ENCODE measurements at regions not wholly inside any gene's neighbourhood (a gene's known extent, or its start where the extent isn't known, plus 50 kb on each side); places are given as distances from the start of the nearest gene placed in this dataset.

GRCh38 chr13:22828081-22828480 lies 352.7 kb upstream of the SGCG start:
- no peak overlapping the region for H3K27ac ChIP-seq (ENCODE audit: low read depth)
- no peaks in the 10 kb centered on the region for H3K36me3 ChIP-seq (ENCODE audit: insufficient read depth)
- H3K36me3 Mint-ChIP-seq (ENCODE audit: low read depth): no peaks in the 10 kb centered on the region
- no peaks in the 10 kb centered on the region for H3F3A ChIP-seq (replicated peaks; ENCODE audit: low read depth)
- H3K9me3 Mint-ChIP-seq: no peaks in the 10 kb centered on the region
- H3K27me3 Mint-ChIP-seq (ENCODE audit: insufficient read depth, low read depth, poor library complexity): no peaks in the 10 kb centered on the region
- no peaks in the 10 kb centered on the region for H4K20me1 ChIP-seq (replicated peaks; ENCODE audit: insufficient read depth)
- no peak overlapping the region for H3K4me3 ChIP-seq
- H3K4me3 Mint-ChIP-seq: no peak overlapping the region
- no peak overlapping the region for H3K4me2 ChIP-seq
- H3K4me1 ChIP-seq (ENCODE audit: insufficient read depth): no peaks in the 10 kb centered on the region
- H2AFZ ChIP-seq: no peak overlapping the region
- H3K27ac Mint-ChIP-seq: no peak overlapping the region
- H3K27me3 ChIP-seq (ENCODE audit: insufficient read depth): no peaks in the 10 kb centered on the region
- H3K79me2 ChIP-seq (replicated peaks; ENCODE audit: insufficient read depth): no peaks in the 10 kb centered on the region
- H3K4me1 Mint-ChIP-seq: no peaks in the 10 kb centered on the region
- DNase-seq (ENCODE audit: low spot score): no peak
- no peaks in the 10 kb centered on the region; the same call in 1 of the 2 replicates for H3K9me2 ChIP-seq (ENCODE audit: insufficient read depth)
- ATAC-seq: no peak
- TF ChIP-seq ZNF114 (CRISPR knock-in tag; IDR thresholded peaks at IDR 0.05) (no peak), CTCF (conservative IDR thresholded peaks at IDR 0.05; ENCODE audit: low read depth in 2 of 2) (no peak), CREB1 (CRISPR knock-in tag; IDR thresholded peaks at IDR 0.05; ENCODE audit: low read depth) (no peak), ZNF331 (CRISPR knock-in tag; IDR thresholded peaks at IDR 0.05; ENCODE audit: low read depth) (no peak), EZH2 (IDR thresholded peaks at IDR 0.05; ENCODE audit: low read depth, unreplicated experiment) (no peak), POLR2AphosphoS5 (IDR thresholded peaks at IDR 0.05; ENCODE audit: low read depth) (no peak), ZNF462 (CRISPR knock-in tag; IDR thresholded peaks at IDR 0.05) (no peak), JUNB (IDR thresholded peaks at IDR 0.05; ENCODE audit: unreplicated experiment) (no peak), EZH2phosphoT487 (IDR thresholded peaks at IDR 0.05; ENCODE audit: unreplicated experiment) (no peak), STAT1 (IDR thresholded peaks at IDR 0.05; ENCODE audit: unreplicated experiment) (no peak), REST (IDR thresholded peaks at IDR 0.05; ENCODE audit: unreplicated experiment) (no peak), ETS1 (IDR thresholded peaks at IDR 0.05) (no peak), NANOG (IDR thresholded peaks at IDR 0.05; ENCODE audit: borderline replicate concordance) (no peak)

All from GM23338 (cell line).